H1 (cell line): ENCODE measurements at regions not wholly inside any gene's neighbourhood (a gene's known extent, or its start where the extent isn't known, plus 50 kb on each side); places are given as distances from the start of the nearest gene placed in this dataset.

Experiments
- ATF3 ChIP-seq: IDR thresholded peaks from 2 replicates; pipeline ENCODE4 v1.6.1; 2011; ENCODE audit warnings: low read depth, mild to moderate bottlenecking, low read length; ENCODE audit not compliant: insufficient read depth
- CTCF ChIP-seq, 3 experiments: IDR thresholded peaks; 1 replicate in 2 of 3; 2 replicates in 1 of 3; pipeline versions ENCODE4 v1.5.1 to v1.6.1; 2011; ENCODE audit warnings: low read length in 3 of 3, mild to moderate bottlenecking in 3 of 3, inconsistent platforms in 2 of 3, low read depth in 1 of 3, moderate library complexity in 1 of 3; ENCODE audit not compliant: insufficient read depth in 1 of 3; ENCODE audit errors: control extremely low read depth in 1 of 3

GRCh38 chr2:149871091-149871885 is 283.7 kb upstream of the MMADHC start:
- TF ChIP-seq CTCF (IDR thresholded peaks at IDR 0.05; ENCODE audit: control extremely low read depth in 1 of 3, insufficient read depth in 1 of 3, low read depth in 1 of 3, low read length in 3 of 3) (no peak), ATF3 (no peak)
